Ascending aorta (tissue), 2 donors: ENCODE measurements at regions not wholly inside any gene's neighbourhood (a gene's known extent, or its start where the extent isn't known, plus 50 kb on each side); places are given as distances from the start of the nearest gene placed in this dataset.

ENCODE experiments used
- DNase-seq, 2 donors: peaks; one replicate each; pipeline ENCODE4 v3.0.0-alpha.2; 2019; ENCODE audit warnings: low spot score in 2 of 2
- H3K27ac ChIP-seq, 2 donors: fragments of 200-600 bp; sonication (generic); one replicate each; pipeline ENCODE4 v1.5.1; 2016 to 2017; ENCODE audit warnings: mild to moderate bottlenecking in 1 of 2
- H3K27me3 ChIP-seq: fragments of 200-600 bp; sonication (generic); one replicate; pipeline ENCODE4 v1.5.1; 2017
- H3K36me3 ChIP-seq, 2 donors: fragments of 200-600 bp; sonication (generic); one replicate each; pipeline ENCODE4 v1.5.1; 2016
- H3K4me1 ChIP-seq, 2 donors: fragments of 200-600 bp; sonication (generic); one replicate each; pipeline ENCODE4 v1.5.1; 2016 to 2017; ENCODE audit warnings: mild to moderate bottlenecking in 1 of 2
- H3K4me3 ChIP-seq, 2 donors: fragments of 200-600 bp; sonication (generic); one replicate each; pipeline ENCODE4 v1.5.1; 2016 to 2017; ENCODE audit warnings: mild to moderate bottlenecking in 1 of 2
- H3K9me3 ChIP-seq, 2 donors: fragments of 200-600 bp; sonication (generic); one replicate each; pipeline ENCODE4 v1.5.1; 2016
- CTCF ChIP-seq, 3 experiments: fragments of 200-600 bp in 2 of 3; fragments of 450-650 bp in 1 of 3; sonication (generic) in 2 of 3; IDR thresholded peaks; one replicate each; pipeline ENCODE4 v1.5.1; 2016 to 2019; ENCODE audit warnings: antibody characterized with exemption in 3 of 3, mild to moderate bottlenecking in 1 of 3, moderate library complexity in 1 of 3
- intact Hi-C: fragments of 100-400 bp; cut with DNase I; formaldehyde crosslinking; loops from one replicate; pipeline ENCODE4 v1.15.1; 2023

GRCh38 chr2:34848691-34849090 lies 1249.6 kb upstream of the FAM98A start:
- Histone ChIP-seq H3K27me3 (no peaks in the 10 kb centered on the region), H3K9me3 (no peaks in the 10 kb centered on the region), H3K27ac (no peak overlapping the region), H3K4me3 (no peak overlapping the region), H3K36me3 (no peaks in the 10 kb centered on the region), H3K4me1 (no peaks in the 10 kb centered on the region)
- intact Hi-C loops: no loop called here
- TF ChIP-seq CTCF (IDR thresholded peaks at IDR 0.05): no peak
- no peak for DNase-seq

- Histone ChIP-seq H3K36me3 (no peaks in the 10 kb centered on the region), H3K4me3 (no peak overlapping the region), H3K4me1 (no peaks in the 10 kb centered on the region), H3K27ac (no peak overlapping the region), H3K9me3 (no peaks in the 10 kb centered on the region), H3K27me3 (no peaks in the 10 kb centered on the region)
- no peak for DNase-seq
- no peak for TF ChIP-seq CTCF (IDR thresholded peaks at IDR 0.05)
- intact Hi-C loops: no loop called here
Observed at GRCh38 chr2:34848132-34848531, 1249.0 kb upstream of the FAM98A start.

GRCh38 chr2:34844629-34845028 lies 1245.5 kb upstream of the FAM98A start:
- no peak overlapping the region for H3K27ac ChIP-seq
- DNase-seq: no peak
- H3K4me3 ChIP-seq: no peak overlapping the region
- H3K9me3 ChIP-seq: no peaks in the 10 kb centered on the region
- no peak for TF ChIP-seq CTCF (IDR thresholded peaks at IDR 0.05)
- H3K36me3 ChIP-seq: no peaks in the 10 kb centered on the region
- no peaks in the 10 kb centered on the region for H3K4me1 ChIP-seq
- H3K27me3 ChIP-seq: no peaks in the 10 kb centered on the region
- intact Hi-C loops: no loop called here

- H3K4me1 ChIP-seq: no peaks in the 10 kb centered on the region
- no peak for DNase-seq
- TF ChIP-seq CTCF (IDR thresholded peaks at IDR 0.05): no peak
- no peaks in the 10 kb centered on the region for H3K36me3 ChIP-seq
- H3K27ac ChIP-seq: no peak overlapping the region
- no peaks in the 10 kb centered on the region for H3K27me3 ChIP-seq
- intact Hi-C loops: no loop called here
- H3K4me3 ChIP-seq: no peak overlapping the region
- H3K9me3 ChIP-seq: no peaks in the 10 kb centered on the region
Observed at GRCh38 chr2:34838408-34838807, 1239.3 kb upstream of the FAM98A start.

GRCh38 chr2:34836361-34836760 lies 1237.3 kb upstream of the FAM98A start:
- no peak for TF ChIP-seq CTCF (IDR thresholded peaks at IDR 0.05)
- H3K4me3 ChIP-seq: no peak overlapping the region
- no peak for DNase-seq
- H3K4me1 ChIP-seq: no peaks in the 10 kb centered on the region
- no peak overlapping the region for H3K27ac ChIP-seq
- H3K9me3 ChIP-seq: no peaks in the 10 kb centered on the region
- H3K27me3 ChIP-seq: no peaks in the 10 kb centered on the region
- no peaks in the 10 kb centered on the region for H3K36me3 ChIP-seq
- intact Hi-C loops: no loop called here

- Histone ChIP-seq H3K9me3 (no peaks in the 10 kb centered on the region), H3K4me1 (no peaks in the 10 kb centered on the region), H3K27ac (no peak overlapping the region), H3K27me3 (no peaks in the 10 kb centered on the region), H3K4me3 (no peak overlapping the region), H3K36me3 (no peaks in the 10 kb centered on the region)
- DNase-seq: no peak
- no peak for TF ChIP-seq CTCF (IDR thresholded peaks at IDR 0.05)
- intact Hi-C loops: no loop called here
Observed at GRCh38 chr2:34831096-34831495, 1232.0 kb upstream of the FAM98A start.
